A673 (cell line): ENCODE measurements at regions not wholly inside any gene's neighbourhood (a gene's known extent, or its start where the extent isn't known, plus 50 kb on each side); places are given as distances from the start of the nearest gene placed in this dataset.
"Not testable (repeated sequence)": the region's sequence is repeated elsewhere in the genome, so short reads cannot be mapped to it uniquely, and the experiment has no call there.

Source experiments
- BruUV-seq: library from RNA; stranded (reverse); fragments of 400-500 nt; replicated peaks from 2 replicates; lab custom pipeline; 2021; lab: Mats Ljungman, UMichigan
- CTCF ChIA-PET: fragments of 300-600 bp; sonication (Branson Sonifier 250); formaldehyde crosslinking; loops from one replicate; lab custom pipeline; 2022; ENCODE audit warnings: antibody characterized with exemption; lab: Charles Lee
- POLR2A ChIA-PET: fragments of 300-600 bp; sonication (Branson Sonifier 250); formaldehyde crosslinking; loops from one replicate; lab custom pipeline; 2022; ENCODE audit warnings: antibody characterized with exemption; ENCODE audit not compliant: low non-redundant PET; lab: Charles Lee
- DNase-seq: peaks from one replicate; pipeline ENCODE4 v3.0.0-alpha.2; 2015; ENCODE audit warnings: low spot score
- H3K27ac ChIP-seq: fragments of 200-600 bp; sonication (generic); 2 replicates; pipeline ENCODE4 v1.5.1; 2016; ENCODE audit warnings: mixed run types, low read depth, mild to moderate bottlenecking, mixed read lengths, antibody characterized with exemption, low read length; ENCODE audit not compliant: poor library complexity, severe bottlenecking
- H3K27me3 ChIP-seq: fragments of 200-600 bp; sonication (generic); replicated peaks from 2 replicates; pipeline ENCODE4 v1.6.1; 2017; ENCODE audit warnings: mixed run types, low read depth, mild to moderate bottlenecking, mixed read lengths, antibody characterized with exemption, low read length; ENCODE audit not compliant: insufficient read depth, poor library complexity
- H3K36me3 ChIP-seq: fragments of 200-600 bp; sonication (generic); 2 replicates; pipeline ENCODE4 v1.6.1; 2016; ENCODE audit warnings: mixed run types, mild to moderate bottlenecking, mixed read lengths, antibody characterized with exemption, low read length; ENCODE audit not compliant: insufficient read depth, poor library complexity, severe bottlenecking
- H3K4me1 ChIP-seq: fragments of 200-600 bp; sonication (generic); 2 replicates; pipeline ENCODE4 v1.6.1; 2017; ENCODE audit warnings: mixed run types, mild to moderate bottlenecking, mixed read lengths, antibody characterized with exemption, low read length; ENCODE audit not compliant: insufficient read depth, poor library complexity, severe bottlenecking
- H3K4me3 ChIP-seq: fragments of 200-600 bp; sonication (generic); 2 replicates; pipeline ENCODE4 v1.5.1; 2016; ENCODE audit warnings: low read depth, mixed run types, mild to moderate bottlenecking, mixed read lengths, low read length; ENCODE audit not compliant: poor library complexity, severe bottlenecking
- H3K9me3 ChIP-seq: fragments of 200-600 bp; sonication (generic); 2 replicates; pipeline ENCODE4 v1.6.1; 2016; ENCODE audit warnings: mixed run types, low read depth, mild to moderate bottlenecking, mixed read lengths, antibody characterized with exemption, low read length; ENCODE audit not compliant: poor library complexity, severe bottlenecking
- EZH2 ChIP-seq: fragments of 200-600 bp; sonication (generic); IDR thresholded peaks from 2 replicates; pipeline ENCODE4 v1.6.1; 2017; ENCODE audit warnings: borderline replicate concordance, low read depth, mild to moderate bottlenecking, mixed read lengths, antibody characterized with exemption, low read length; ENCODE audit not compliant: poor library complexity, severe bottlenecking
- intact Hi-C: fragments of 100-400 bp; cut with micrococcal nuclease; formaldehyde crosslinking; loops from one replicate; pipeline ENCODE4 v1.10.0; 2022; ENCODE audit not compliant: unreplicated experiment
- TF ChIP-seq, protein P1 (sequence below): fragments of 300-800, 200-600 bp; sonication (generic); conservative IDR thresholded peaks from 2 replicates; pipeline ENCODE4 v1.5.1; 2017; ENCODE audit warnings: low read depth, mild to moderate bottlenecking, antibody characterized with exemption, low read length, moderate library complexity, mixed read lengths

DNA sequence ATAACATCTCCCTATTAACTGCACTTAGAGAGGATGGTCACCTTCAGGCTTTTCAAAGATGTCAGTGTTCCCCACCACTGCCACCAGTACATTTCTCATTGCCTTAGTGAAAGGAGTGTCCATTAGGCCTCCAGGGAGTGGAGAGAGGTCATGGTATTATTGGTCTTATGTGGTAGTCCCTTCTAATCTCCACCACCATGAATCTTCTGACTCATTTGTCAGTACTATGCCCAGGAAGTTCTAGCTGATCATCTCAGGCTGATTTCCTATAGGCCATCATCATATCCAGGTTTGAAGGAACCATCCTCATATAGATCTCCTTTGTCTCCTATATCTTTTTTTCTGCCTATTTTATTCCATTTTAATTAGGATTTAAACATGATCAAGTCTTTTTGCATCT, 221.5 kb downstream of the CYB561 start:
- POLR2A ChIA-PET: no interaction called here

DNA sequence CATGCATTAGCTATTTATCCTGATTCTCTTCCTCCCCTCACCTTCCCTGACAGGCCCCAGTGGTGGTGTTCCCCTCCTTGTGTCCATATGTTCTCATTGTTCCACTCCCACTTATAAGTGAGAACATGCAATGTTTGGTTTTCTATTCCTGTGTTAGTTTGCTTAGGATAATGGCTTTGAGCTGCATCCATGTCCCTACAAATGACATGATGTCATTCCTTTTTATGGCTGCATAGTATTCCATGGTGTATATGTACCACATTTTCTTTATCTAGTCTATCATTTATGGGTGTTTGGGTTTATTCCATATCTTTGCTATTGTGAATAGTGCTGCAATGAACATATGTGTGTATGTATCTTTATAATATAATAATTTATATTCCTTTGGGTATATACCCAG, 219.4 kb downstream of the CYB561 start:
- H3K27me3 ChIP-seq, H3K27ac ChIP-seq, H3K4me1 ChIP-seq, BruUV-seq, POLR2A ChIA-PET, H3K4me3 ChIP-seq, DNase-seq, H3K36me3 ChIP-seq, CTCF ChIA-PET, H3K9me3 ChIP-seq: not testable (repeated sequence)
- intact Hi-C loops: loop anchor here (10.0 kb wide), 1 partner anchor 178 kb away; no protein-coding TSS in a partner anchor

More for the DNA sequence above, 221.5 kb downstream of the CYB561 start:
- H3K27ac ChIP-seq: no peak overlapping the region
- CTCF ChIA-PET: no interaction called here
- intact Hi-C loops: loop anchor here (10.0 kb wide), 1 partner anchor 180 kb away; no protein-coding TSS in a partner anchor
- TF ChIP-seq EZH2: no peak
- H3K9me3 ChIP-seq: no peaks in the 10 kb centered on the region
- H3K36me3 ChIP-seq: no peaks in the 10 kb centered on the region
- no TSS peak for BruUV-seq
- no peaks in the 10 kb centered on the region for H3K27me3 ChIP-seq
- DNase-seq: no peak
- H3K4me3 ChIP-seq: no peak overlapping the region
- H3K4me1 ChIP-seq: no peaks in the 10 kb centered on the region

DNA sequence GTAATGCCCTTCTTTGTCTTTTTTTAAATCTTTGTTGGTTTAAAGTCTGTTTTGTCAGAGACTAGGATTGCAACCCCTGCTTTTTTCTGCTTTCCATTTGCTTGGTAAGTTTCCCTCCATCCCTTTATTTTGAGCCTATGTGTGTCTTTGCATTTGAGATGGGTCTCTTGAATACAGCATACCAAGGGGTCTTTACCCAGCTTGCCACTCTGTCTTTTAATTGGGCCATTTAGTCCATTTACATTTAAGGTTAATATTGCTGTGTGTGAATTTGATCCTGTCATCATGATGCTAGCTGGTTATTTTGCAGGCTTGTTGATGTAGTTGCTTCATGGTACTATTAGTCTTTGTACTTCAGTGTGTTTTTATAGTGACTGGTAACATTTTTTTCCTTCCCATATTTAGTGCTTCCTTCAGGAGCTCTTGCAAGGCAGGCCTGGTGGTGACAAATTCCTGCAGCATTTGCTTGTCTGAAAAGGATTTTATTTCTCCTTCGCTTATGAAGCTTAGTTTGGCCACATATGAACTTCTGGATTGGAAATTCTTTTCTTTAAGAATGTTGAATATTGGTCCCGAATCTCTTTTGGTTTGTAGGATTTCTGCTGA, 215.0 kb downstream of the CYB561 start:
- H3K4me1 ChIP-seq, H3K27ac ChIP-seq, H3K36me3 ChIP-seq, H3K4me3 ChIP-seq, DNase-seq, POLR2A ChIA-PET, H3K9me3 ChIP-seq, CTCF ChIA-PET, intact Hi-C loops, BruUV-seq, H3K27me3 ChIP-seq: not testable (repeated sequence)

DNA sequence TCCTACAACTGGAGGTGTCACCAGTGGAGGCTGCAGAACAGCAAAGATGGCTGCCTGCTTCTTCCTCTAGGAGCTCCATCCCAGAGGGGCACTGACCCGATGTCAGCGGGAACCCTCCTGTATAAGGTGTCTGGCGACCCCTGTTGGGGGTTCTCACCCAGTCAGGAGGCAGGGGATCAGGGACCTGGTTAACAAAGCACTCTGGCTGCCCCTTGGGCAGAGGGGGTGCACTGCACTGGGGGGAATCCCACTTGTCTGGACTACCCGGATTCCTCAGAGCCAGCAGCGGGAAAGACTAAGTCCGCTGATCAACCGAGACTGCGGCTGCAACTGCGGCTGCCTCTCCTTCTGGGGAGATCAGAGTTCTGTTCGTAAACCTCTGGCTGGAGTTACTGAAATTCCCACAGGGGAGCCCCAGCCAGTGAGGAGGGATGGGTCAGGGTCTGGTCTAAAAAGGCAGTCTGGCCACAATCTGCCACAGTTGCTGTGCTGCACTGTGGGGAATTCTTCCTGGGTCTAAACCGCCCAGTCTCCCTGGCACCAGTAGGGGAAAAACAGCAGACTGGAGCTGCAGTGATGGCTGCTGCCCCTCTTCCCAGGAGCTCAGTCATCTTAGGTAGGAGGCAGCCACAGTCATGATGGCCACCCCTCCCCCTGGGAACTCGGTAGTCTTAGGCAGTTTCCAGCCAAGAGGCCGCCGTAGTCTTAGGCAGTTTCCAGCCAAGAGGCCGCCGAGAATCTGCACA, 213.4 kb downstream of the CYB561 start:
- Histone ChIP-seq H3K4me3 (no peak overlapping the region), H3K36me3 (no peaks in the 10 kb centered on the region), H3K9me3 (no peaks in the 10 kb centered on the region), H3K27ac (no peak overlapping the region), H3K4me1 (no peaks in the 10 kb centered on the region), H3K27me3 (no peaks in the 10 kb centered on the region)
- POLR2A ChIA-PET: no interaction called here
- no peak for TF ChIP-seq EZH2
- TF ChIP-seq, protein P1, sequence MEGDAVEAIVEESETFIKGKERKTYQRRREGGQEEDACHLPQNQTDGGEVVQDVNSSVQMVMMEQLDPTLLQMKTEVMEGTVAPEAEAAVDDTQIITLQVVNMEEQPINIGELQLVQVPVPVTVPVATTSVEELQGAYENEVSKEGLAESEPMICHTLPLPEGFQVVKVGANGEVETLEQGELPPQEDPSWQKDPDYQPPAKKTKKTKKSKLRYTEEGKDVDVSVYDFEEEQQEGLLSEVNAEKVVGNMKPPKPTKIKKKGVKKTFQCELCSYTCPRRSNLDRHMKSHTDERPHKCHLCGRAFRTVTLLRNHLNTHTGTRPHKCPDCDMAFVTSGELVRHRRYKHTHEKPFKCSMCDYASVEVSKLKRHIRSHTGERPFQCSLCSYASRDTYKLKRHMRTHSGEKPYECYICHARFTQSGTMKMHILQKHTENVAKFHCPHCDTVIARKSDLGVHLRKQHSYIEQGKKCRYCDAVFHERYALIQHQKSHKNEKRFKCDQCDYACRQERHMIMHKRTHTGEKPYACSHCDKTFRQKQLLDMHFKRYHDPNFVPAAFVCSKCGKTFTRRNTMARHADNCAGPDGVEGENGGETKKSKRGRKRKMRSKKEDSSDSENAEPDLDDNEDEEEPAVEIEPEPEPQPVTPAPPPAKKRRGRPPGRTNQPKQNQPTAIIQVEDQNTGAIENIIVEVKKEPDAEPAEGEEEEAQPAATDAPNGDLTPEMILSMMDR: no peak
- no TSS peak for BruUV-seq
- intact Hi-C loops: no loop called here
- no peak for DNase-seq
- CTCF ChIA-PET: no interaction called here
